ENCODE measurements at regions not wholly inside any gene's neighbourhood (a gene's known extent, or its start where the extent isn't known, plus 50 kb on each side); places are given as distances from the start of the nearest gene placed in this dataset.

DNA sequence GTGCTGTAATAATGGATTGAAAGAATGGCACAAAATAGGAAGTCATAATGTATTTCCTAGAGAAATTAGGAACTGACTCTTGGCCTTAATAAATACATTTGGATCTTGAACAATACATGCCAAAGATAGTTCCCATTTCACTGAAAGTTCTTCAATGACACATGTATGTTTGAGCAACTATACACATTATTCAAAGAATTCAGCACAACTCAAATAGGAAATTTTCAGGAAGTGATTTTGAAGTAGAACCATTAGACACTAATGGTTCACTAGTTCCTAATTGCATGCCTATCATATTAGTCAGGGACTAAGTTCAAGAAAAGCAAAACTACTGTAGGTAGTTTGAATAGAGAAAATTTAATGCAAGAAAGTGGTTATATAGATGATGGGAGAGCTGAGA lies 404.7 kb downstream of the LMO4 start:
- DNase-seq, result no peak

DNA sequence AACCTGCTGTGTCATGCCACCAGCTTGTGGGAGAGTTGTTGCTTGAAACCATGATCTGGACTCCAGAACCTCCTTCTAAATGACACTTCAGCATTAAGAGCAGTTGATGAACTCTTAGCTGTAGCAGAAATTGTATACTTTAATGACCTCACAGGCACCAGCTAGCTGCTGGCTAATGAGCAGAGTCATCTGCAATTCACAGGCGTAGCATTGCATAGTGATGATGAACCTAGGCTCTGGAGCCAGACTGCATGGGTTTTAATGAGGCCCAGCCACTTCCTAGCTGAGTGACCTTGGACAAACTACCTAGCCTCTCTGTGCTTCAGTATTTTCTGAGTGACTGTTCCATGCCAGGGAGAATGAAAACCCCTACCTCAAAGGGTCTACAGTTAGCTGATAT lies 407.1 kb downstream of the LMO4 start:
- DNase-seq, result no peak

DNA sequence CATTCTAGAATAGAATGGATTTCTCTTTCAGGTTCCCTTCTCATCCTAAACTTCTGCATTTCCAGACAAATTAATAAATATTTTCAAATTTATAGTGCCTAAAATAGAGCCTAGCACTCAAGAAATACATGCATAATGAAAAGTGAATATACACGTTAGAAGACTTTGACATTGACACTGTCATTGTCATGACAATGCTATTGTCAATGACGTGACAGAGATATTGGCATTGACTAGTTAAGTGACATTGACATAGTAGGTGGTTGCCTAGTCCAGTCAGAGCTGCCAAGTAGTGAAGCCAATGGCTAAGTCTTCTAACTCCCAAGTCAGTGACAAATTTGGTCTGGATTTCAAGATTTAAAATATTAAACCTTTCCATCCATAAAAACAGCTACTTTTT lies 410.5 kb downstream of the LMO4 start:
- DNase-seq, result no peak

DNA sequence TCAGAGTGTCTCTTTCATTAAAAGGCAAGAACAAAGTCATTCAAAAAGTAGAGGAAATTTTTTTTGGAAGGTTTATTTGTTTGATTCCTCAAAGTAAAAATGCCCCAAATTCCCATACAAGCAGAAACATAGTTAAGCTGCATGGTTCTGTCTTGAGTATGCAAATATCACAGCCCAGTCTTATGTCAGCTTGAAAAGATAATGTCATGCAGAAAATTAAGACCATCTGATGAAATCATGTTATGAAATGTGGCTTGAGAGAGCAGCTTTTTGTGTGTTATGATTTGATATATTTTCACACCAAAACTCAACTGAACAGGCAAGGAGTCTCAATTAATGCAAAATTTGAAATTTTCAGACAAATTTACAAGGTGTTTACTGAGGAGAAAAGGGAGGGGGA lies 411.0 kb downstream of the LMO4 start:
- DNase-seq, result no peak

DNA sequence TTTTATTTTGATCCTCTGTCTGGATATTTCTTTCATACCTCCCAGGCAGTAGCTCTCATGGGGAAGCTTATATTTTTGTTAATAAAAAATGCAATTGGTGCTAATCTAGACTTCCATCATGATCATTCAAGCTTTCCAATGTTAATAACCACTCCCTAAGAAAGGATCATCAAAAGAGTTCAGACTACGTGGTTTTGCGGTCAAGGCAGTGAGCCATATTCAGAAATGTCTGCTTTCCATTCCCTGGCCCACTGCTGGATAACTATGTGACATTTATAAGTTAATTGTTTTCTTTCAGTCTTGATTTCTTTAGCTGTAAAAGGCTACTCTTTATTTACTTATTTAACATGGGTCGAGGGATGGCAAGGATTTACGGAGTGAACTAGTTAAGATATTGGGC lies 414.6 kb downstream of the LMO4 start:
- DNase-seq, result no peak

DNA sequence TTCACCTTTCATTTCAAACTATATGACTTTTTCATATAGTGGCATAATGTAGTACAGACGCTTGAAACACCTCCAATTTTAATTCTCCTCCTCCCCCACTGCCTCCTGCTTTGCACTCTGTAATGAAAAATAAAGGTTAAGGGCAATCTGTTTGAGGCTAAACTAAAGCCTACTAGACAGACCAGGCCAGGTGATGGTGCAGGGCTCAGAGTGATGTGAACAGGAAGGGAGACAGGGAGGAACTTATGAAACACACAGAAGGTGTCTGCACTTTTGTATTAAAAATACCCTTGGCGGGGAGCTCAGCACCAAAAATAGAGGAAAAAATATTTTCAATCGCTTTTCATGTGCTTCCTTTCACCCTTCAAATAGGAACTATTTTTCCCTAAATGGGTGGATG lies 415.4 kb downstream of the LMO4 start:
- DNase-seq, result no peak

DNA sequence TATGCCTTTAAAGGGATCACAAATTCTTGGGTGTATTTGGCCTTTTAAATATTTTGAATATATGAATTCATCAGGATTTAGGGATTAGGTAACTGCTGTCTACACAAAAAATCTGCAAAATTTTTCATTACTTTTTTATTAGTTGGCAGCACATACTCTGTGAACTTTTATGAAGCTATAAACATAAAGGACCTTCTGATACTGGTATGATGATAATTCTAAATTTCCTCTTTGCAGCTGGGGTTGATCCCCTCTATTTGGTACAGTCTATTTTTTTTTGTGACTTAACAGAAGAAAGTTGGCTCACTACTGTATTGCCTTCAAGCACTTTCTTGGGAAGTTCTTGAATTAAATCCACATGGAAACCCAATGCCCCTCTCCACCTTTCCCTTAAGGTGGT lies 416.1 kb downstream of the LMO4 start:
- no peak for DNase-seq

DNA sequence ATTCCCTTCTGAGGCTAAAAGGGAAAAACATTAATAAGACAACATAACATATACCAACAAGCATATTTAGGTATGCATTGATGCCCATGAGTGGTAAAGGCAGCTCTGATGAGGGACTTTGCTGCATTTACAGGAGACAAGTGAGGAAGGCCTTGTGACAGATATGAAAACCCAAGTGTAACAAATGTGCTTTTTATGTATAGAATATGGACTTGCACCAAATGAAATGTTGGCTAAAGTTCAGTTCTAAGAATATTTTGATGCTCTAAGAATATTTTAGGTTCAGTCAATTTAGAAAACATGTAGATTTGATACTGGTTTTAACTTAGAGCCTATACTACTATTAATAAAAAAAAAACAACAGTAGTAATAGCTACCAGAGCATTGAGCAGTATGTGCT lies 424.7 kb downstream of the LMO4 start:
- DNase-seq, result no peak

DNA sequence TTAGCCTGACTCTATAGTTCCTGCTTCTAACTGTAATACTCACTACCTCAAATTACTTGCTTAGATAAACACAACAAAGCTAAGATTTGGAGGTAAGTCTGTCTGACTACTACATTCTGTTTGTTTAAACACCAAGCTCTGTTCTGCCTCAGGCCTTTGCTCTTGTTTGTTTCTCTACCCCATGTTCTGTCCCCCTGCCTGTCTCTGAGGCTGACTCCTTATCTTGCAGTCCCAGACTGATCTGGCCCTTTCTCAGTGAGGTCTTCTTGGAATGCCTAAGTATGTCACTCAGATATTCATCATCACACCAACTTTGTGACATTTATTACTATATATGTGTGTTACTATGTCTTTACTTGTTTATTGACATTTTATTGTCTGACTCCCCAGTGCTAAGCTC lies 425.5 kb downstream of the LMO4 start:
- DNase-seq, result no peak

DNA sequence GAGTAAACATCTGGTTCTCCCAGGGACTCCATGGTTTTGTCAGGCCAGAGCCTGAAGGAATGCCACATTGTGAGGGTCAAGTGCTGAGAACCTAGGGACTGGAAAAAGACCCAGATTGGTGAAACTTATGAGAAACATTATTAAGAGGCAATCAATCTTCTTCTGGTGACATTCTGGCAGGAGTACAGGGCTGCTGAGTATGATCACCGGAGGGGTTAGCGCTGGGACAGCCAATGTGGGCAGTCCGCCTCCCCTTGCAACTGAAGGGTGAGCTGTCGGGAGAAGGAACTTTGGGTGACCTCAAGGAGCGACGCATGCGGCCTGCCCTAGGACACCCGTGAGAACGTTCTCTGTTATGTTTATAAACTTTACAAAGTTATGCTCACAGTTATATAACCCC lies 429.0 kb downstream of the LMO4 start:
- no peak for DNase-seq

DNA sequence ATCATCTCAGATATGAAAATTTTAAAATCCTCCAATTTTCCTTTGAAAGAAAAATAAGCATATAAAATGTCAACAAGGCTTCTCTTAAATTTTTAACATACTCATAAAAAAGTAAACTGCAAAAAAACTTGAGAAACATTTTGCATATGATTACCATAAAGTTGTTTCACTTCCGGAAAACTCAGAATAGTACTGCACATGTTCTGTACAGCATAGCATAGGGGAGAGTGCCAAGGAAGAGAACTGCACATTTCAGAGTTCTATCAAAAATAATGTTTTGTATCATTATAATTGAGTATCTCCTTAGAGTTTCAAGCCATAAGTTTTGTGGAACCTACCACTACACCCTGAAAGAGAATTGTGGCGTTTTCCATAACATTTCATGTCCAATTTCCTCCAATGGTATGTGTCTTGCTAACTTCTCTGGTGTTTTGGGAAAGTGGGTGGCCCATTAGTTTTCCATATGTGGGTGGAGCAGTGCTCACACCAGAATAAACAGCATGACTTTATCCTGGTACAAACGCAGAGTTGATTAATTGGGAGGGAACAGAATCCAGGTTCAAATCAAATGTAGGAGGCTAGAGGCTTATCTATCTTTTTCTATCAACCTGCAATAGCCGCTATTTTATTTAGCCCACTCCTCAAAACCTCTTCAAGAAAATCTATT lies 430.9 kb downstream of the LMO4 start:
- DNase-seq, result no peak

DNA sequence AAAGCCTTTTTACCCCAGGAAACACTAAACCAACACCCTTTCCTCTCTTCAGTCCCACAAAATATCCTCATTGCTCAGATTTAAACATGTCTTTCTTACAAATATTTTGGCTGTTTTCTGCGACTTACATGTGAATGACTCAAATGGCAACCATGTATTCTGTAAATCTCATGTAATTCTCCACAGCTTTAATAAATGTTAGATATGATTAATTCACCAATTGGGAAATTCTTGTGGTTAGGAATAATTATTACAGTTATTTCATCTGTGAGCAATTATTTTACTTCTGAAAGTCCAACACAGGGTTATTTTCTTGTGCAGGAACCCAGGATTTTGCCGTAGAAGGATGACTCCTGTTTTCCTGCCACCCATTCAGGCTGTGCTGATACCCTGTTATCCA lies 431.5 kb downstream of the LMO4 start:
- DNase-seq, result no peak

DNA sequence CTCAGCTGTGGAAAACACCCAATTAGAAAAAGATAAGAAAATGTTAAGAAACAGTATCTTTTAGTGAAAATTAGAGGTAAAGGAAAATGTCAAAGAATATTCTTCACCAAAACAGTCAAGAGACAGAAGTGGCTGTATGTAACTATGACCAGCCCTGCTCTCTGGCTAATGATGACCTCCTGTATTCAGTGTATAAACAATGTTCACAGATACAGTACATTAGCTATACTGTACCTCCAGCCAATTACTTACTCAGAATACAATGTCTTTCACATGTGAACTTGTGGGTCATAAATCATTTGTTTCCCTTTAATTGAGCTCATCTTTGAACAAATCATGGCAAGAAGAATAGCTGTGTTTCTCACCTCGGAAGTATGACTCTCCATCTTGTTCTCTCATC lies 432.0 kb downstream of the LMO4 start:
- no peak for DNase-seq

DNA sequence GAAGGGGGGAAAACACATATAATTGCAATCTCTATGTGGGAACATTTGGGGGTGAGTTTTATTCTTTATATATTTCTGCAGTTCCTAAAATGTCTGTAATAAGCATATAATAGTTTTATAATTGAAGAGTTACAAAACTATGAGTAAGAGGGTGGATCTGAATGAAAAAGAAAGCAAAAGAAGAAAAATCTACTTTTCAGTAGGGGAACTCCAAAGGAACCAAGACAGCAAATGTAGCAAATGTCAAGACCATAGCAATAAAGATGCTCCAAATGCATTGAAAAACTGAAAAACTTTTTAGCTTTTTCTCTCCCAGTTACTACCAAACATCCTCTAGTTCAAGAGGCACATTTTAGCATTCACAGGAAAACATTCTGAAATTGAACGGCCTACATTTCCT lies 434.8 kb downstream of the LMO4 start:
- no peak for DNase-seq

DNA sequence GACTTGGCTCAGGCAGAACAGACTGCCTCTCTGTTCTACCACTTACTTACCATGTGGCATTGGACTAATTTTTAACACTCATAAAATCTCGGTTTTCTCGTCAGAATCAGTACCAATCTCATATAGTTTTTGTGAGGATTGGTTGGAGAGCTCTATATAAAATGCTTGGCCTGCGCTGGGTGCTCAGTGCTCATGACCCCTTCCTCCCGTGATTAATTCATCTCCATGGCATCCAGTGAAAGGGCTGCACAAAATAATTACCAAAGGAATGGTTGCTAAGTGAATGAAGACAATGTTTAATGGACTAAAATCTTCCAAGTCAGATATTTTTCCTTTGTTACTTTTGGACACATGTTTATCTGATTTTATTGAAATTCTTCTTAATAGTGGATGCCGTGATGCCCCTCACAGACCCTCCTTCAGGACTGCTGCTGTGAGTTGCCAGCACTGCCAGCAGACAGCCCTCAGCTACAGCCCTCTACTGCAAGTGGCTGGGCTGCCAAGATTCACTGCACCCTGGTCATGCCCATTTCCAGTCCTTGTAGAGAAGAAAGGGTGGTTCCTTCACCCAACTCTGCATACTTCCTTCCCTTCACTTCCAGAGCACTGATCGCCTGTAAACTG lies 436.5 kb downstream of the LMO4 start:
- no peak for DNase-seq

DNA sequence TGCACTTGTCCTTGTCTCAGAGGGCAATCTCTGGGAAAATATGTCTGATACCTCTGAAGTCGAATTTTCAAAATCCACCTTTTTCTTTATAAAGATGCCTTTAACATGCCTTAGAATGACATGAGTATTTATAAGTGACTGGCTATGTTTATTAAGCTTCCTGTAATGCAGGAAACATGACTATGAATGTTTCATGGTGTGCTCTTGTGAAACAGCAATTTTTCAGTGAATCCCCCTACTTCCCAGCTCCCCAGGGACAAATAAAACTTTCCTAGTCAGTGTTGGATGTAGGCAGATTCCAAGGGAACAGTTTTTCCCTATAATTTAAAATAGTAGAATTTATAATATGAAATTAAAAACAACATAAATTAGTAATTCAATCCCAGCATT lies 437.0 kb downstream of the LMO4 start:
- no peak for DNase-seq

DNA sequence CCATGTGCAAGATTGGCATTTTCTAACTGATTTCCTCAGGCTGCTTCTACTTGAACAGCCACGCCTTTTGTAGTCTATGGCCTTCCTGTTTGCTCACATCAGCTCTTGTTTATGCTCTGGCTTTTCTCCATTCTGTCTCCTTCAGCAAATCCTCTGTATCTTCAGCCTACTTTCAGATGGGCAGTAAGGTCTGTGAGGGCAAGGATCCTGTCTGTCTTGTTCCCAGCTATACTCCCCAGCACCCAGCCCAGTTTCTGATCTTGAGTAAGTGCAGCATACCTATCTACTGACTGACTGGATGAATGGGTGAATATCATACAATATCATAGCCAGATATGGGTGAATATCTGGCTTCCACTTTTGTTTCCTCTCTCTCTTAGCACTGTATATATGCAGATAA lies 438.1 kb downstream of the LMO4 start:
- no peak for DNase-seq

DNA sequence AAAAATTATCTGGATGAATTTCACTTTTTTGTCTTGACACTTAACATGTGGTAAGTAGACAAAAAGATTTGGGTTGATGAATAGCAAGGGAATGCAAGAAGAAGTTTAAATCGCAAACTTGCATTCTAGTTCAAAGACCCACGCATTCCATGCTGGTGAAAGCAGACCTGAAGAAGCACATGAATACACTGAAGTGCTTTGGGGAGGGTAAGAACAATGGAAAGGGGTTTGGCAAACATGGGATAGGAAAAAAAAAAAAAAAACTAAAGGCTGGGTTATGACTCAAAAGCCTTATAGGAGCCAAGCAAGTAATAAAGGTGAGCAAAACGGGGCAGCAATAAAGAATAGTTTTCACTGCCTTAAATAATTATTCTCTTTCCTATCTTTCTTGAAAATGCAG lies 450.2 kb downstream of the LMO4 start:
- no peak for DNase-seq

DNA sequence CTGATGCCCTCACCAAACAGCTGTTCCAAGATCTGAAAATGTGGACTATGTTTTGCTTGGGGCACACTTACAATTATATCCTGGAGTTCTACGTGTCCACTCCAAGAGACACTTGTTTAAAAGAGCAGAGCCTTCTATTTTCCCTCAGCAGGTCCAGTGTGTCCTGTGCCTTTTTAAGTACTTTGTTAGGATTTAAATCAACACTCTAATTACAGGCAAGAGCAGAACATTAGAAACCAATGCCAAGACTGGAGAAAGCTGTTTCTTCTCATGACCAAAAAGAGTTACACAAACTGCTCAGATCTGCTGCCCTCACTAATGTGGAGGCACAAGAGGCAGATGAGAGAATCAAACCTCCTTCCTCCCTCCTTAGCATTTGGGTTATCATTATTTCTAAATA lies 452.9 kb downstream of the LMO4 start:
- DNase-seq, result no peak

DNA sequence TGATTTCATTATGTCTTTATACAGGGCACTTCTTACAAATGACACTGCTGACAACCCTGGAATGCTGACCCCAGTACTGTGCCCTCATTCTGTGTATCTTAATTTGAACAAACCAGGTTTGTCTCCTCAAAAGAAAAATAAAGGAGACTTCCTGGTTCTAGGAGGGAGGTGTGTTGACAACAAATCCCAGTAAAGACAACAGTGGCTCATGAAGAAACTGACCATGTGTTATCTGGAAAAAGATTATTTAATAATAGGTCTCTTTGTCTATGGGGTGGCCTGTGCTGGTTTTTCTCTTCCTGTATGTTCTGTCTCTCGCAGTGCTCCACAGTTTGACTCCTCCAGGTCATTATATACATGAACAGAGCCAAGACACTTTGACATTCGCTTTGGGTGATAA lies 454.6 kb downstream of the LMO4 start:
- DNase-seq, result no peak

DNA sequence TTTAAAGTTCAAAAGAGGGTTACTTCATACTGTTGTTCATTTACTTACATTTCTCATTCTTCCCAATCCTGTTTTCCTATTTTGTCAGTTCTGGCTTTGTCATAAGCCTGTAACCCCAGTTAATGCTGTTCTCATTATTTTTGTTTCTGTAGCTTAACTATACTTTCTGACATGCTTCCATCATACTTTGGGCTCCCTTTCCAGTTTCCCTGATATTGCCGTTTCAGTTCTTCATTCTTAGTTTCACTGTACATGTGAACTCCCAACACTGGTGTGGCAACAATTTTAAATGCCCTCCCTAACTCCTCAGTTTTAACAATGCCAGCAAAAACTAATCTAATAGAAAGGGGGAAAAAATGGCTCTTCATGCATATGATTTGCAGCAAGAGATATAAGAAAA lies 456.7 kb downstream of the LMO4 start:
- DNase-seq, result no peak

DNA sequence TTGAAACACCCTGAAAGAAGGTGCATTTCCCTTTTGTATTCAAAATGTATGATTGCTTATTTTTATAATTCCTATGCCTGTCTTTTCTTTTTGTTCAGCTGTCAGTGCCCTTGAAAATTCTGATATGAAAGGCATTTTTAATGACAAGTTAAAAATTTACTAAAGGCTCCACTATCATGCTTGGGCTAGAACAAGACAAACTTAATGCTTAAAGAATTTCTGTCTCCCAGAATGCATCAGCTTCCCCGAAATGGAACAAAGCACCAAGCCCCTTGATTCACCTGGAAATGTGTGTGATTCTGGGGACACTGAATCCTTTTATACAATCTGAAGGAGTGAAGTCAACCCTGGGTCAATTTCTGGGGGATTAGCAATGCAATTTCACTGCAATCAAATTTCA lies 457.5 kb downstream of the LMO4 start:
- DNase-seq, result no peak

DNA sequence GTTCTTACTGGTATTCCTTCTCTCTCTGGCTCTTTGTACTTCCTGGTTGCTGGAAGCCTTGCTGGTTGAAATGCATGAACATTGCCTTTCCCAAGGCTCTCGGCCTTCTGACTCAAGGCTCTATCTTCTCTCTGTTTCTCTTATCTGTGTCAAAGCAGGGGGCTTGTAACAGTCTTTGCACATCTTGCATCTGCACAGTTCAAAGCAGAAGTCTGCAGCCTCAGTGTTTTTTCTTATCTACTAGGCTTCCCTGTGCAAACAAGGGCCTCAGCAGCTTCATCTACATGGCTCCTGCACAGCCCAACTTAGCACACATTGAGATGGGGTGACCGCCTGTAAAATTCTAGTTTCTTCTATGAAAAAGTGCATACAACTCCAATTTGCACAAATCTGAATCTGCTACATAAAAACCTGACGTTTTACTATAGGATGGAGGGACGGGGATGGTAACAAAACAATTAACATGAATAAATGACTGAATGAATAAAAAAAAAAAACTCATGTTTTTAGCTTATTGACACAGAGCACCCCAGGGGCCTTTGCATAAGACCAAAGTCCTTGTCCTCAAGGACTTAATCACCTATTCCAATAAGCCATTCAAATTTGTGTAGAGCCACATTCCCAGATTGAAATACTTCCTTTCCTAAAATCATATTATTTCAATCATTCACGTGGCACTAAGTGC lies 458.3 kb downstream of the LMO4 start:
- DNase-seq, result no peak

DNA sequence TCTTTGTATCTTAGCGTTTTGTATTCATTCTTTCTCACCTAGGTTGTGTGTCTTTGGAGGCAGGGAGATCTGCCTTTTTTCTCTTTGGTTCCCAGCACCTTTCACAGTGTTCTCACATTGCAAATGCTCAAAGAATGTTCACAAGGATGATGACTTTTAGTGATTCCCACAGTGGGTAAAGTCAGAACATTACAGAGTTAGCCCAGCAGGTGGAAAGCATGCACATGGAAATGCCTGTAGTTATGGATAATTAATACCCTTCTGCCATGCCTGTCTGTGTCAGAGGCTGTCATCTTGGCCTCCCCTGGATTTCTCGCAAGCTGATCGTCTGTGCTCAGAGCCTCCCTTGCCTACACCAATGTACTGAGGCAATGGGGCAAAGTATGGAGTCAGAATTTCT lies 458.9 kb downstream of the LMO4 start:
- DNase-seq, result no peak

DNA sequence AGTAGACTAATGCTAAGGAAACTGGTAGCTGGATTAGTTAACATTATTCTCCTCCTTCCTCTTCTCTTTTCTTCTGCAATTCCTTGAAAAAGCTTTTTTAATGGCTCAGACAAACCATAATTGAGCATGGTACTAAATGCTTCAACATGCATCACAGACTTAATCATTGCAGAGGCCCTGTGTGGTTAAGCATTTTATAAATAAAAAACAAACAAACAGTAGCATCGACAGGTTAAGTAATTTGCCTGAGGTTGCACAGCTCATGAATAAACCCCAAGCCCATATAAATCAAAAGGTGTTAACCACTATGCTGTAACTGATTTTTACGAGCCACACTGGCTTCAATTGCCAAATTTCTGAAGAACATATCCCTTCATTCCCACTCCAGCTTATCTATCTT lies 462.1 kb downstream of the LMO4 start:
- DNase-seq, result no peak

Data from activated T-cell treated with anti-CD3 and anti-CD28 coated beads for 4 hours (primary cell).